PC-3 (cell line): ENCODE measurements at regions not wholly inside any gene's neighbourhood (a gene's known extent, or its start where the extent isn't known, plus 50 kb on each side); places are given as distances from the start of the nearest gene placed in this dataset.
"Not testable (repeated sequence)": the region's sequence is repeated elsewhere in the genome, so short reads cannot be mapped to it uniquely, and the experiment has no call there.

Experiments used
- ATAC-seq: fragments of 200-7000 bp; cut with Tn5 transposase; 2 replicates; pipeline ENCODE4 v1.9.1; 2020; ENCODE audit warnings: mild to moderate bottlenecking, moderate library complexity
- BruUV-seq: library from RNA; stranded (reverse); fragments of 400-500 nt; replicated peaks from 2 replicates; lab custom pipeline; 2021; lab: Mats Ljungman, UMichigan
- CTCF ChIA-PET: fragments of 300-600 bp; sonication (Branson Sonifier 250); formaldehyde crosslinking; loops from one replicate; lab custom pipeline; 2022; ENCODE audit warnings: antibody characterized with exemption; lab: Charles Lee
- POLR2A ChIA-PET: fragments of 300-600 bp; sonication (Branson Sonifier 250); formaldehyde crosslinking; loops from one replicate; lab custom pipeline; 2022; ENCODE audit warnings: antibody characterized with exemption; ENCODE audit not compliant: unreplicated experiment; lab: Charles Lee
- DNase-seq: peaks from one replicate; pipeline ENCODE4 v3.0.0-alpha.2; 2015
- H2AFZ ChIP-seq: fragments of 300-600 bp; sonication (generic); 2 replicates; pipeline ENCODE4 v1.6.0; 2016; ENCODE audit warnings: antibody characterized with exemption, low read length
- H3F3A ChIP-seq: fragments of 300-600 bp; sonication (generic); one replicate; pipeline ENCODE4 v1.6.0; 2017; ENCODE audit warnings: antibody characterized with exemption, low read length, control low read depth, mild to moderate bottlenecking; ENCODE audit not compliant: unreplicated experiment
- H3K27ac ChIP-seq: fragments of 300-600 bp; sonication (generic); 2 replicates; pipeline ENCODE4 v1.5.1; 2016; ENCODE audit warnings: mild to moderate bottlenecking, low read length
- H3K27me3 ChIP-seq: fragments of 300-600 bp; sonication (generic); 2 replicates; pipeline ENCODE4 v1.6.1; 2016; ENCODE audit warnings: low read length, mixed read lengths
- H3K36me3 ChIP-seq: fragments of 300-600 bp; sonication (generic); 2 replicates; pipeline ENCODE4 v1.6.1; 2016; ENCODE audit warnings: low read depth, mixed run types, low read length, mixed read lengths
- H3K4me1 ChIP-seq: fragments of 300-600 bp; sonication (generic); 2 replicates; pipeline ENCODE4 v1.5.1; 2016; ENCODE audit warnings: low read length; ENCODE audit not compliant: insufficient read depth
- H3K4me2 ChIP-seq: fragments of 300-600 bp; sonication (generic); 2 replicates; pipeline ENCODE4 v1.6.0; 2016; ENCODE audit warnings: low read length
- H3K4me3 ChIP-seq: fragments of 300-600 bp; sonication (generic); 2 replicates; pipeline ENCODE4 v1.5.1; 2016; ENCODE audit warnings: mild to moderate bottlenecking, low read length, mixed read lengths
- H3K79me2 ChIP-seq: fragments of 300-600 bp; sonication (generic); 2 replicates; pipeline ENCODE4 v1.6.1; 2017; ENCODE audit warnings: low read length, mixed read lengths
- H3K9ac ChIP-seq: fragments of 300-600 bp; sonication (generic); 2 replicates; pipeline ENCODE4 v1.6.0; 2016; ENCODE audit warnings: mild to moderate bottlenecking, low read length
- H3K9me2 ChIP-seq: fragments of 300-600 bp; sonication (generic); replicated peaks from 2 replicates; pipeline ENCODE4 v1.6.1; 2016; ENCODE audit warnings: mixed run types, low read length, mixed read lengths
- H3K9me3 ChIP-seq: fragments of 300-600 bp; sonication (generic); 2 replicates; pipeline ENCODE4 v1.6.1; 2016; ENCODE audit warnings: low read length, mixed read lengths
- H4K20me1 ChIP-seq: fragments of 300-600 bp; sonication (generic); 2 replicates; pipeline ENCODE4 v1.6.1; 2016; ENCODE audit warnings: low read length, mixed read lengths
- EZH2 ChIP-seq: fragments of 300-600 bp; sonication (generic); IDR thresholded peaks from one replicate; pipeline ENCODE4 v1.6.1; 2017; ENCODE audit warnings: antibody characterized with exemption, mild to moderate bottlenecking, low read length; ENCODE audit not compliant: unreplicated experiment
- EZH2phosphoT487 ChIP-seq: fragments of 300-600 bp; sonication (generic); IDR thresholded peaks from 2 replicates; pipeline ENCODE4 v1.6.1; 2018; ENCODE audit warnings: mild to moderate bottlenecking, antibody characterized with exemption, low read length, borderline replicate concordance
- intact Hi-C: fragments of 100-400 bp; cut with micrococcal nuclease; formaldehyde crosslinking; loops from 2 replicates; pipeline ENCODE4 v1.9.0; 2023
- TF ChIP-seq, protein P1 (sequence below): fragments of 300-600 bp; sonication (generic); conservative IDR thresholded peaks from 2 replicates; pipeline ENCODE4 v1.5.1; 2017; ENCODE audit warnings: antibody characterized with exemption, low read depth, mild to moderate bottlenecking, low read length

DNA sequence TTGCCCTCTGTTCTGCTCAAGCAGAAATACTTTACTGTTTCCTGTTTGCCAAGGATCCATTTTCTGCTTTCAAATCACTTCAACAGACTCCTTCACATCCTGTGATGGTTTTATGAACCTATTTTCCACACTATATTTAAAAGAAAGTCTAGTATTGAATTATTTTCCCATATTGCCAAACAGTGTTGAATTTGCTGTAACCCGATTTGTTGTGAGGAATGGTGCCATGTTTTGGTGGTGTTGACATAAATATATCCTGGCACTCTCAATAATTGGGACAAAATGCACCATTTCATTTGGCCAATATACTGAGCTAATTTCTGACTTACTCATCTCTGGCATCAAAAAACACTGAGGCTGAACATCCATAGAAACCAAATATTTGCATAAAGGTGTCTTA, 615.4 kb upstream of the SEMA3D start:
- CTCF ChIA-PET = no interaction called here
- TF ChIP-seq EZH2phosphoT487 (no peak), EZH2 (no peak)
- TF ChIP-seq, protein P1, sequence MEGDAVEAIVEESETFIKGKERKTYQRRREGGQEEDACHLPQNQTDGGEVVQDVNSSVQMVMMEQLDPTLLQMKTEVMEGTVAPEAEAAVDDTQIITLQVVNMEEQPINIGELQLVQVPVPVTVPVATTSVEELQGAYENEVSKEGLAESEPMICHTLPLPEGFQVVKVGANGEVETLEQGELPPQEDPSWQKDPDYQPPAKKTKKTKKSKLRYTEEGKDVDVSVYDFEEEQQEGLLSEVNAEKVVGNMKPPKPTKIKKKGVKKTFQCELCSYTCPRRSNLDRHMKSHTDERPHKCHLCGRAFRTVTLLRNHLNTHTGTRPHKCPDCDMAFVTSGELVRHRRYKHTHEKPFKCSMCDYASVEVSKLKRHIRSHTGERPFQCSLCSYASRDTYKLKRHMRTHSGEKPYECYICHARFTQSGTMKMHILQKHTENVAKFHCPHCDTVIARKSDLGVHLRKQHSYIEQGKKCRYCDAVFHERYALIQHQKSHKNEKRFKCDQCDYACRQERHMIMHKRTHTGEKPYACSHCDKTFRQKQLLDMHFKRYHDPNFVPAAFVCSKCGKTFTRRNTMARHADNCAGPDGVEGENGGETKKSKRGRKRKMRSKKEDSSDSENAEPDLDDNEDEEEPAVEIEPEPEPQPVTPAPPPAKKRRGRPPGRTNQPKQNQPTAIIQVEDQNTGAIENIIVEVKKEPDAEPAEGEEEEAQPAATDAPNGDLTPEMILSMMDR = no peak

DNA sequence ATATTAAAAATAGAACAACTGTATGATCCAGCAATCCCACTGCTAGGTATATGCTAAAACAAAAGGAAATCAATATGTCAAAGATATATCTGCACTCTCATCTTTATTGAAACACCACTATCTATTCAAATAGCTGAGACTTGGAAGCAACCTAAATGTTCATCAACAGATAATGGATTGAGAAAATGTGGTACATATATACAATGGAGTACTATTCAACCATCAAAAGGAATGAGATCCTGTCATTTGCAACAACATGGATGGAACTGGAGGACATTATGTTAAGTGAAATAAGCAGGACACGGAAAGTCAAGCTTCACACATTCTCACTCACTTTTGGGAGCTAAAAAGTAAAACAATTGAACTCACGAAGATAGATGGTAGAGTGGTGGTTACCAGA, 610.1 kb upstream of the SEMA3D start:
- Histone ChIP-seq H3K4me1 (no peaks in the 10 kb centered on the region), H3K27ac (no peak overlapping the region), H3K36me3 (no peaks in the 10 kb centered on the region), H3K4me2 (no peak overlapping the region), H3K79me2 (no peaks in the 10 kb centered on the region), H4K20me1 (no peaks in the 10 kb centered on the region), H2AFZ (no peak overlapping the region), H3K4me3 (no peak overlapping the region), H3F3A (no peaks in the 10 kb centered on the region), H3K27me3 (no peaks in the 10 kb centered on the region), H3K9me2 (no peaks in the 10 kb centered on the region), H3K9me3 (no peaks in the 10 kb centered on the region), H3K9ac (no peak overlapping the region)
- TF ChIP-seq, protein P1 = no peak
- TF ChIP-seq EZH2 (no peak), EZH2phosphoT487 (no peak)
- ATAC-seq = no peak
- no TSS peak for BruUV-seq
- ChIA-PET CTCF (no interaction called here), POLR2A (no interaction called here)
- DNase-seq = no peak
- intact Hi-C loops = no loop called here

More for the DNA sequence above, 615.4 kb upstream of the SEMA3D start:
- Histone ChIP-seq H3K9ac (no peak overlapping the region), H3K36me3 (no peaks in the 10 kb centered on the region), H3K4me1 (no peaks in the 10 kb centered on the region), H3F3A (no peaks in the 10 kb centered on the region), H3K4me2 (no peak overlapping the region), H4K20me1 (no peaks in the 10 kb centered on the region), H3K9me2 (no peaks in the 10 kb centered on the region), H3K4me3 (no peak overlapping the region), H3K79me2 (no peaks in the 10 kb centered on the region), H3K27ac (no peak overlapping the region), H2AFZ (no peak overlapping the region), H3K27me3 (no peaks in the 10 kb centered on the region), H3K9me3 (no peaks in the 10 kb centered on the region)
- no TSS peak for BruUV-seq
- POLR2A ChIA-PET = no interaction called here
- ATAC-seq = no peak
- intact Hi-C loops = no loop called here
- no peak for DNase-seq

DNA sequence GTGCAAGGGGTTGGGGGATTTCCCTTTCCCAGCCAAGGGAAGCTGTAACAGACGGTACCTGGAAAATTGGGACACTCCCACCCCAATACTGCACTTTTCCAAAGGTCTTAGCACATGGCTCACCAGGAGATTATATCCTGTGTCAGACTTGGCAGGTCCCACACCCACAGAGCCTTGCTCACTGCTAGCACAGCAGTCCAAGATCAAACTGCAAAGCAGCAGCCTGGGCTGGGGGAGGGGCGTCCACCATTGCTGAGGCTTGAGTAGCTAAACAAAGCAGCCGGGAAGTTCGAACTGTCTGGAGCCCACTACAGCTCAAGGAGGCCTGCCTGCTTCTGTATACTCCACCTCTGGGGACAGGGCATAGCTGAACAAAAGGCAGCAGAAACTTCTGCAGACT, 604.2 kb upstream of the SEMA3D start:
- BruUV-seq, CTCF ChIA-PET, ATAC-seq, H3K36me3 ChIP-seq, H3F3A ChIP-seq, POLR2A ChIA-PET, H3K9ac ChIP-seq, H3K9me3 ChIP-seq, H3K79me2 ChIP-seq, H3K4me3 ChIP-seq, H3K9me2 ChIP-seq, H3K4me1 ChIP-seq, H4K20me1 ChIP-seq, H3K4me2 ChIP-seq, intact Hi-C loops, DNase-seq, H2AFZ ChIP-seq, H3K27me3 ChIP-seq, H3K27ac ChIP-seq: not testable (repeated sequence)
